Spinal cord (tissue), 9 donors: ENCODE measurements at regions not wholly inside any gene's neighbourhood (a gene's known extent, or its start where the extent isn't known, plus 50 kb on each side); places are given as distances from the start of the nearest gene placed in this dataset.
A peak's percentile ranks its signal among the peaks of the same experiment; 100 is the strongest.
"Not testable (repeated sequence)": the region's sequence is repeated elsewhere in the genome, so short reads cannot be mapped to it uniquely, and the experiment has no call there.

Experiments used
- DNase-seq, 6 donors: peaks; one replicate each; pipeline versions ENCODE4 v3.0.0 to v3.0.0-alpha.2; 2013 to 2015; ENCODE audit warnings: low spot score in 6 of 6, low read depth in 4 of 6
- H3K27ac ChIP-seq: one replicate; pipeline ENCODE4 v1.5.1; 2013; ENCODE audit warnings: low read depth, low read length, control low read depth
- H3K27me3 ChIP-seq: one replicate; pipeline ENCODE4 v1.6.1; 2013; ENCODE audit warnings: low read length; ENCODE audit not compliant: control insufficient read depth, insufficient read depth
- H3K36me3 ChIP-seq: one replicate; pipeline ENCODE4 v1.6.1; 2013; ENCODE audit warnings: low read length; ENCODE audit not compliant: control insufficient read depth, insufficient read depth
- H3K4me1 ChIP-seq: one replicate; pipeline ENCODE4 v1.6.1; 2013; ENCODE audit warnings: low read length; ENCODE audit not compliant: control insufficient read depth, insufficient read depth
- H3K4me3 ChIP-seq: one replicate; pipeline ENCODE4 v1.5.1; 2013; ENCODE audit warnings: low read depth, low read length, control low read depth
- H3K9me3 ChIP-seq: one replicate; pipeline ENCODE4 v1.6.1; 2013; ENCODE audit warnings: low read length; ENCODE audit not compliant: control insufficient read depth, insufficient read depth
- WGBS: methylation state at CpG from one replicate; pipeline ENCODE4 v1.1.5; 2013; ENCODE audit warnings: missing lambda C conversion rate; ENCODE audit not compliant: insufficient coverage; 5-methylcytosine and 5-hydroxymethylcytosine counted together
- donor health status: healthy.

- Histone ChIP-seq H3K36me3 (no peaks in the 10 kb centered on the region), H3K4me3 (no peak overlapping the region), H3K27me3 (no peaks in the 10 kb centered on the region), H3K4me1 (no peaks in the 10 kb centered on the region), H3K27ac (no peak overlapping the region), H3K9me3 (no peaks in the 10 kb centered on the region)
- DNase-seq: peak in 1 of 6 donors; percentile 73
These were observed 321.8 kb upstream of the STAC start for GRCh38 chr3:36058404-36059030.

DNA sequence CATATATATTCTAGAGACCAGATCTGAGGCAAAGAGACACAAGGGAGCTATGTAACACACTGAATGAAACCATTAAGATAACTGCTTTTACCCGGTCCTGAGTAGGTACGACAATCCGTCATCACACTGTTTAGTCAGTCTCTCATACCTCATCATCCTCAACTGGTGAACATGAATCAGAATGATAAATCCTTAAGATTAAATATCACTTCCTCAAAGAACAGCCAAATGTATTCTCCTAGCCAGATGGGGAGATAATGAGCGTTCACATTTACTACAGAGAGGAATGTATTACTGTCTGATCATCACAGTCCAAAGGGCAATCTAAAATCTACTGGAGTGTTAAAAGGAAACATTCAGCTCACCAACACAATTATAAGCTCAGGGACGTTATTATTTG, 319.4 kb upstream of the STAC start:
- no peaks in the 10 kb centered on the region for H3K27me3 ChIP-seq
- no peak overlapping the region for H3K4me3 ChIP-seq
- no peaks in the 10 kb centered on the region for H3K4me1 ChIP-seq
- H3K27ac ChIP-seq: no peak overlapping the region
- H3K36me3 ChIP-seq: no peaks in the 10 kb centered on the region
- DNase-seq: peak in 4 of 6 donors; percentile 5 to 93 (median 24)
- 50% methylated on average over 2 of the region's 5 CpGs for WGBS
- no peaks in the 10 kb centered on the region for H3K9me3 ChIP-seq

DNA sequence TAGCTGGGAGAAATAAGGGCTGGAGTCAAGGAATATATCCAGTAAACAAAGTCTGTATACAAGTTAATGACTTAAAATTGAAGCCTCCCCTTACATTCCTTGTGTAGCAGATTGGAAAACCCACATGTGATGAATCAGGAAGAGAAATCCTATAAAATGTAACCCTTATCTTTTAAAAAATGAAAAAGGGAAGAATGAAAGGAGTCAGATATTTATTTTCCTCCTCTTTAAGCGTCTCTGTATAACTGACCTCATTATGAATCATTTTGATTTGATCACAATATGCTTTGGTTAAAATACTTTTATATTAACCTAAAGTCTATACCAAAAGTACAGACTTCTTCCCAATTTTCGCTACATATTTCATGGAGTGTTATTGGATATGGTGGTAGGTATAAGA, 316.3 kb upstream of the STAC start:
- H3K27me3 ChIP-seq: no peaks in the 10 kb centered on the region
- no peaks in the 10 kb centered on the region for H3K36me3 ChIP-seq
- H3K9me3 ChIP-seq: no peaks in the 10 kb centered on the region
- H3K4me3 ChIP-seq: no peak overlapping the region
- WGBS: no CpG with 5 or more reads among the region's 2 CpGs
- H3K4me1 ChIP-seq: no peaks in the 10 kb centered on the region
- H3K27ac ChIP-seq: no peak overlapping the region
- no peak for DNase-seq

GRCh38 chr3:36065321-36065720, 315.0 kb upstream of the STAC start:
- H3K4me1 ChIP-seq: no peaks in the 10 kb centered on the region
- WGBS: no CpG with 5 or more reads among the region's 2 CpGs
- no peaks in the 10 kb centered on the region for H3K36me3 ChIP-seq
- H3K27me3 ChIP-seq: no peaks in the 10 kb centered on the region
- no peak overlapping the region for H3K4me3 ChIP-seq
- no peak for DNase-seq
- no peaks in the 10 kb centered on the region for H3K9me3 ChIP-seq
- H3K27ac ChIP-seq: no peak overlapping the region

- DNase-seq: peak in 1 of 6 donors; percentile 5
- H3K4me1 ChIP-seq: no peaks in the 10 kb centered on the region
- H3K9me3 ChIP-seq: no peaks in the 10 kb centered on the region
- H3K4me3 ChIP-seq: no peak overlapping the region
- H3K36me3 ChIP-seq: no peaks in the 10 kb centered on the region
- WGBS: 83% methylated on average over 1 of the region's 3 CpGs
- H3K27me3 ChIP-seq: no peaks in the 10 kb centered on the region
- H3K27ac ChIP-seq: no peak overlapping the region
These were observed 304.8 kb upstream of the STAC start for GRCh38 chr3:36075491-36075890.

- no peak overlapping the region for H3K27ac ChIP-seq
- no peak overlapping the region for H3K4me3 ChIP-seq
- H3K27me3 ChIP-seq: no peaks in the 10 kb centered on the region
- H3K36me3 ChIP-seq: no peaks in the 10 kb centered on the region
- no CpG with 5 or more reads among the region's 5 CpGs for WGBS
- H3K9me3 ChIP-seq: no peaks in the 10 kb centered on the region
- no peaks in the 10 kb centered on the region for H3K4me1 ChIP-seq
- no peak for DNase-seq
These were observed 303.0 kb upstream of the STAC start for GRCh38 chr3:36077320-36077719.

DNA sequence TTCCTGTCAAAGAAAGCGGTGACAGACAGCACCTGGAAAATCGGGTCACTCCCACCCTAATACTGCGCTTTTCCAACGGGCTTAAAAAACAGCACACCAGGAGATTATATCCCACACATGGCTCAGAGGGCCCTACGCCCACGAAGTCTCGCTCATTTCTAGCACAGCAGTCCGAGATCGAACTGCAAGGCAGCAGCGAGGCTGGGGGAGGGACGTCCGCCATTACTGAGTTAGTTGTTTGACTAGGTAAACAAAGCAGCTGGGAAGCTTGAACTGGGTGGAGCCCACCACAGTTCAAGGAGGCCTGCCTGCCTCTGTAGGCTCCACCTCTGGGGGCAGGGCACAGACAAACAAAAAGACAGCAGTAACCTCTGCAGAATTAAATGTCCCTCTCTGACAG, 297.3 kb upstream of the STAC start:
- not testable (repeated sequence) for H3K27me3 ChIP-seq, H3K4me3 ChIP-seq, H3K27ac ChIP-seq, DNase-seq, H3K9me3 ChIP-seq, H3K4me1 ChIP-seq, H3K36me3 ChIP-seq
- 95% methylated on average over 10 of the region's 12 CpGs for WGBS

- Histone ChIP-seq H3K27ac (no peak overlapping the region), H3K4me1 (no peaks in the 10 kb centered on the region), H3K9me3 (no peaks in the 10 kb centered on the region), H3K4me3 (no peak overlapping the region), H3K27me3 (no peaks in the 10 kb centered on the region), H3K36me3 (no peaks in the 10 kb centered on the region)
- WGBS: 100% methylated on average over 2 of the region's 3 CpGs
- DNase-seq: no peak
These were observed 285.1 kb upstream of the STAC start for GRCh38 chr3:36095238-36095637.

- WGBS: no CpG with 5 or more reads among the region's 2 CpGs
- no peak overlapping the region for H3K4me3 ChIP-seq
- no peaks in the 10 kb centered on the region for H3K9me3 ChIP-seq
- H3K27me3 ChIP-seq: no peaks in the 10 kb centered on the region
- no peaks in the 10 kb centered on the region for H3K36me3 ChIP-seq
- H3K4me1 ChIP-seq: no peaks in the 10 kb centered on the region
- DNase-seq: no peak
- H3K27ac ChIP-seq: no peak overlapping the region
These were observed 283.1 kb upstream of the STAC start for GRCh38 chr3:36097209-36097608.

GRCh38 chr3:36114353-36114752, 266.0 kb upstream of the STAC start:
- Histone ChIP-seq H3K4me1 (no peaks in the 10 kb centered on the region), H3K27me3 (no peaks in the 10 kb centered on the region), H3K9me3 (no peaks in the 10 kb centered on the region), H3K27ac (no peak overlapping the region), H3K36me3 (no peaks in the 10 kb centered on the region), H3K4me3 (no peak overlapping the region)
- no peak for DNase-seq
